Progenitor cell of endocrine pancreas (in vitro differentiated cells): ENCODE measurements at regions not wholly inside any gene's neighbourhood (a gene's known extent, or its start where the extent isn't known, plus 50 kb on each side); places are given as distances from the start of the nearest gene placed in this dataset.

Experiments used
- DNase-seq: peaks from one replicate; pipeline ENCODE4 v3.0.0; 2021; ENCODE audit warnings: low spot score; ENCODE audit not compliant: unreplicated experiment
- H3K27ac Mint-ChIP-seq: 2 replicates; pipeline ENCODE4 v1.8.0; 2021; ENCODE audit warnings: mild to moderate bottlenecking, moderate library complexity, mixed read lengths
- H3K27me3 Mint-ChIP-seq: 2 replicates; pipeline ENCODE4 v1.8.0; 2021; ENCODE audit warnings: mixed read lengths
- H3K36me3 Mint-ChIP-seq: 2 replicates; pipeline ENCODE4 v1.8.0; 2022; ENCODE audit warnings: mixed read lengths; ENCODE audit not compliant: insufficient read depth
- H3K4me1 Mint-ChIP-seq: 2 replicates; pipeline ENCODE4 v1.8.0; 2021; ENCODE audit warnings: low read depth, mixed read lengths
- H3K4me3 Mint-ChIP-seq: 2 replicates; pipeline ENCODE4 v1.8.0; 2021; ENCODE audit warnings: low read depth, mild to moderate bottlenecking, moderate library complexity, mixed read lengths
- H3K9me3 Mint-ChIP-seq: 2 replicates; pipeline ENCODE4 v1.8.0; 2021; ENCODE audit warnings: low read depth, mixed read lengths
- CTCF ChIP-seq: fragments of 200-600 bp; sonication (generic); IDR thresholded peaks from one replicate; pipeline ENCODE4 v1.5.0; 2021; ENCODE audit warnings: antibody characterized with exemption, mild to moderate bottlenecking; ENCODE audit not compliant: unreplicated experiment

- no peak for DNase-seq
- Mint-ChIP-seq H3K4me1 (no peaks in the 10 kb centered on the region), H3K9me3 (peaks cover 2% of the 10 kb centered on the region)
These were observed 388.9 kb downstream of the SPRY1 start for GRCh38 chr4:123785538-123785937.

DNA sequence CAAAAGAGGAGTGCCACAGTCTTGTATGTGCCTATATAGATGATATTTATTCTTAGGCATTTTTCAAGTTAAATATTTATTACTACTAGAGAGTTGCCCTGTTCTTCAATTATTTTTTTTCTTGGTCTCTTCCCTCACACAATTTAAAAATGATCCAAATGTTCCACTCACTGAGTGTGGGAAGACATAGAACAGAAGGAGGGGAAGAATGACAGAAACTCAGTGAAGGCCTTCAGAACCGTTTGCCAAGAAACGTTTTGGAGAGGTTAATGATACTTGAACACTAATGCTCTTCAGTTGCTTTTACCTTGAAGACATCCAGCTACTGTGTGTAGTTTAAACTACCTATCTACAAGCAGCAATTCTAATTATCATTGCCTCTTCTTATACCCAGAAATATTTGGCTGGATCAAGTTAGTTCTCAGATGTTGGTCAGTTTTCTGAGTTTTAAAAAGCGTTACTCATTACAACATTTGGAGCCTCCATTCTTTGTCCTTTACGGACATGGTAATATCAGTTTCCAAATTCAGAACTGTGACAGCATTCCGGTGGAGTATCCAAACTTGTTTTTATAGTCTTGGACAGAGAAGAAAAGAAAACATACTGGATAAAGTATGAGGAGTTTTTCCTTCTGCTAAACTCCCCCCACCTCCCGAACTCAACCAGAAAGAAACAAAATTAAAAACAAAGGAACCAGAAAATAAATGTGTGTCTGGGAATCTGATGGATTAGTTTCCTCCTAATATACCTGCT is 389.7 kb downstream of the SPRY1 start:
- no peak for DNase-seq
- Mint-ChIP-seq H3K4me1 (no peaks in the 10 kb centered on the region), H3K9me3 (peaks cover under 1% of the 10 kb centered on the region), H3K36me3 (no peaks in the 10 kb centered on the region), H3K4me3 (no peak overlapping the region), H3K27me3 (no peaks in the 10 kb centered on the region), H3K27ac (no peak overlapping the region)
- TF ChIP-seq CTCF: no peak

More at GRCh38 chr4:123785538-123785937, 388.9 kb downstream of the SPRY1 start:
- H3K4me3 Mint-ChIP-seq: no peak overlapping the region
- H3K27me3 Mint-ChIP-seq: no peaks in the 10 kb centered on the region
- no peaks in the 10 kb centered on the region for H3K36me3 Mint-ChIP-seq
- H3K27ac Mint-ChIP-seq: no peak overlapping the region
- no peak for TF ChIP-seq CTCF

DNA sequence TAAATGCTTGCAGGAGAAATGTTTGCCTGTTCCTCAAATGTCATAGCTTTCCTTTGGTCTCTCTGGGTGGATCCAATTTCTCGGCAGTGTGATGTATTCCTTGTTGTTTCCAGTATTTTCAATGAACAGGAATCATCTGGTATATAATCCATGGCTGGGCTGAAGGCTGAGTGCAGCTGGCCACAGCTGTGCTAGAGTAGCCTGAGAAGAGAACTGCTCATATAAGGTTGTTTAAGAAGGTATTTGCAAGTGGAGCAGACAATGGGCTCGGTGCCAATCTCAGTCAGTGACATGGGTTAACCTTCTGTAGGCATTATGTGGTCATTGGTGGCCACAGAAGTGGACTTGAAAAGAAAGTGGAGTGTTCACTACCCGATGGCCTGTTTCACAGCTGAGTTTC is 390.3 kb downstream of the SPRY1 start:
- Mint-ChIP-seq H3K9me3 (peaks cover 4% of the 10 kb centered on the region), H3K27ac (no peak overlapping the region), H3K36me3 (no peaks in the 10 kb centered on the region), H3K4me3 (no peak overlapping the region), H3K4me1 (no peaks in the 10 kb centered on the region), H3K27me3 (no peaks in the 10 kb centered on the region)
- no peak for DNase-seq
- no peak for TF ChIP-seq CTCF

DNA sequence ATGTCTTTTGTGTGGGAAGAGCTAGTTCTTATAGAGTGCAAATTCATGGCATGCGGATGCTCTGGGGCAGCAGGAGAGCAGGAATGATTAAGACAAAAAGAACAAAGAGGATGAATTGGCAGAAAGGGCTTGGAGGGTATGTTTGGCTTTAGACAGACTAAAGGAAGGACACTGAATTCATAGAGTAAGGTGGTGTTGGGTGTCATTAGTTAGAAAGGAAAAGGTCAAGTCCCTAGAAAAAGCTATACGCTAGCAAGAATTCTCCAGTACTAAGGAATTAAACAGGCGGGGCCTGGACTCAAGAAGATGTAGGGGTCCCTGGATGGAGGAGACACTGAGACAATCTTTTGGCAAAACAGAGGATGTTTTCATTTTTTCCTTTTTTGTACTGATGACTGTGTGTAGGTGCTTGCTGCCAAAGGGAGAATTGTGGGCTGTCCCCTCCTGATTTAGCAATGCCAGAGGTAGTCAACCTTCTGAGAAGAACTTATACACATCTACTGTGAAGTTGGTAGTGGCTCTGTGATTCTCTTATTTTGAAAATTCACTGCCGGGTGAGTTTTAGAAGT is 391.0 kb downstream of the SPRY1 start:
- DNase-seq: no peak
- H3K27me3 Mint-ChIP-seq: no peaks in the 10 kb centered on the region
- H3K9me3 Mint-ChIP-seq: peaks cover 4% of the 10 kb centered on the region
- no peaks in the 10 kb centered on the region for H3K4me1 Mint-ChIP-seq
- no peak overlapping the region for H3K4me3 Mint-ChIP-seq
- no peak overlapping the region for H3K27ac Mint-ChIP-seq
- H3K36me3 Mint-ChIP-seq: no peaks in the 10 kb centered on the region
- TF ChIP-seq CTCF: no peak

- H3K4me3 Mint-ChIP-seq: no peak overlapping the region
- H3K4me1 Mint-ChIP-seq: no peaks in the 10 kb centered on the region
- no peak overlapping the region for H3K27ac Mint-ChIP-seq
- no peaks in the 10 kb centered on the region for H3K36me3 Mint-ChIP-seq
- H3K27me3 Mint-ChIP-seq: no peaks in the 10 kb centered on the region
- TF ChIP-seq CTCF: no peak
- no peak for DNase-seq
- peaks cover 8% of the 10 kb centered on the region for H3K9me3 Mint-ChIP-seq
These were observed 392.0 kb downstream of the SPRY1 start for GRCh38 chr4:123788577-123788976.
